Hindlimb muscle (tissue), 1 donor: ENCODE measurements at regions not wholly inside any gene's neighbourhood (a gene's known extent, or its start where the extent isn't known, plus 50 kb on each side); places are given as distances from the start of the nearest gene placed in this dataset.
"Not testable (repeated sequence)": the region's sequence is repeated elsewhere in the genome, so short reads cannot be mapped to it uniquely, and the experiment has no call there.

ENCODE experiments used
- DNase-seq: peaks from one replicate; pipeline ENCODE4 v3.0.0-alpha.2; 2013

DNA sequence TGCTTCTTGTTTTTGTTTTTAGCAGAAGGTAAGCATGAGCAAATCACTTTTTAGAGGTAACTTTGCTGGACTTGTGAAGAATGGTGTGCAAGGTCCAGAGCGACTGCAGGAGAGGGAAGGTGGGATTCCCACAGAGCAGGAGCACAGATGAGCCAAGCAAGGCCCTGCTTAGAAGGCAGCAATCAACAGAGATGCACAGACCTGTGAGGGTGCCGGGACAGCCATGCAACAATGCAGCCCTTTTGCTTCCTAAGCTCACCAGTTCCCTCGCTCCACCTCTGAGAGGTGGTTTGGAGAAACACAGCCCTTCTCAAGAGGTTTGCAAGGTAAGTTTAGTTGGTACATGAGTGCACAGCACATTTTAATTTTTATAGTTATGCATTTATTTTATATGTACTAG is 85.1 kb upstream of the FBXO28 start:
- DNase-seq, result not testable (repeated sequence)

DNA sequence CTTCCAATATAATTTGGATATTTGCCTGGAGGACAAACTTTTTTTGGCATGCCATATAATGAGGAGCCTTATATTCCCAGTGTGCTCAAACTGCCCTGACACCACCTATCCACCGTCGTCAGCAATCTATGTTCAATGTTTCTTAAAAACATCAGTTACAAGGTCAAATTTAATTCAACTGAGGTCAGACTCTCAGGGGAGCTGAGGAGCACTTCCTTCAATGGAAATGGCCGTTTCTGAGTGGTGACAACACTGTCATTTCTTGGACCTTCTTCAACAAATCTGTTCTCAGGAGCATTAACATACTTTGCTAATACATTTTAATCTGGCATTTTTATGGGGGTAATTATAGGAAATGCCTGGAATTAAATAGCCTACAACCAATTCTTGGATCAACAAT is 90.8 kb upstream of the FBXO28 start:
- not testable (repeated sequence) for DNase-seq

DNA sequence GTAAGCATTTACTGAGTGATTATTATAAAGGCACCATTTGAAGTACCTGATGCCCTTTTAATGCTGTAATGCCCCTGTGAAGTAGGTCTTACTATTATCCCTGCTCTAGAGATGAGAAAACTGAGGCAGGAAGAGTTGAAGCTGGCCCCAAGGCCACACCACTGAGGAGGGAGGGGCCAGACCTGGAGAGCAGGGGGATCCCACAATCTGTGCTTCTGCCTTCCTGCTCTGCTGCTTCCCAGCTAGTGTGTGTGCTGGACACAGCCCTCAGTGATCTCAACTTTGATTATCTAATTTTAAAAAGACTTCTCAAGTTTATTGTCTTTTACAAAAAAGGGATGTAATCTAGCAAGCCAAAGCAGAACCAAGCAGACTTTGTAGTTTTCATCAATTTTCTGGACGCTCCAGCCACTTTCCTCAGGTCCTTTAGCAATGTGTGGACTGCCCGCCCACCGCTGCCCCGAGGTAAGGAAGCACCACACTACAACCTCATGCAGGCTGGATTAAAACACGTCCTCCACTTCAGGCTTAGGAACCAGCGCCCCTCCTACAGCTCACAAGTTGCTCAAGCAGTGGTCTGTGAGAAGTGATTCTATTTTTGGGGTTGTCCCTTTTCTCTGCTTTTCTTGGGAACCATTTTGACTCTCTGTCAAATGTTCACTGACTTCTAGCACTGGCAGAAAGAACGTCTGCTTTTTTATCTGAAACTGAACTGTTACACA is 91.5 kb upstream of the FBXO28 start:
- DNase-seq, result not testable (repeated sequence)

DNA sequence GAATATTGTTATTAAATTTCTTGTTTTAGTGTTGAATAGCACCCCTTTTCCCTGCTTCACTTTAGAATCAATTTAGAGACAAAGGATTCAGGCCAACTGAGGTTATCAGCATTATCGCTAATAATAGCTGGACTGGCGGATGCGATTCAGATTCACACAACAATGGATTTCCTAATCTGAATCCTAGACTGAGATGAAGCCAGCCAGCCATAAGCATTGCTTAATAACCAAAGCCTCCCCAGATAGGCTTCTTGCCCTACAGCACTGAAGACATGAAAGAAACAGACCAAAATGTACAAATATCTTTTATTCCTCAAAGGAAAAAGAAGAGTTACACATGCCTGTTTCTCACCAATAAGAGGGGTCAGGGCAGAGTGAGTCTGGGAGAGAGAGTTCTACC is 94.0 kb upstream of the FBXO28 start:
- DNase-seq, result not testable (repeated sequence)

DNA sequence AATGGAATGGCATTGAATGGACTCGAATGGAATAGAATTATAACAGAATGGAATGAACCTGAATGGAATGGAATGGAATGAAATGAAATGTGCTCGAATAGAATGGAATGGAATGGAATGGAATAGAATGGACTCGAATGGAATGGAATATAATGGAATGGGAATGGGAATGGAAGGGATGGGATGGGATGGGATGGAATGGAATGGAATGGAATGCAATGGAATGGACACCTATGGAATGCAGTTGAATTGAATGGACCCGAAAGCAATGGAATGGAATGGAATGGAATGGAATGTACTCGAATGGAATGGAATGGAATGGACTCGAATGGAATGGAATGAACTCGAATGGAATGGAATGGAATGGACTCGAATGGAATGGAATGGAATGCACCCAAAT is 98.1 kb upstream of the FBXO28 start:
- not testable (repeated sequence) for DNase-seq

DNA sequence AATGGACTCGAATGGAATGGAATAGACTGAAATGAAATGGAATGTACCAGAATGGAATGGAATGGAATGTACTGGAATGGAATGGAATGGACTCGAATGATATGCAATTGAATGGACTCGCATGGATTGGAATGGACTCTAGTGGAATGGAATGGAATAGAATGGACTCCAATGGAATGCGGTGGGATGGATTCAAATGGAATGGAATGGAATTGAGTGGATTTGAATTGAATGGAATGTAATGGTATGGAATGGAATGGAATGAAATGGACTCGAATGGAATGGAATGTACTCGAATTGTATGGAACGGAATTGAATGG is 99.6 kb upstream of the FBXO28 start:
- no peak for DNase-seq

DNA sequence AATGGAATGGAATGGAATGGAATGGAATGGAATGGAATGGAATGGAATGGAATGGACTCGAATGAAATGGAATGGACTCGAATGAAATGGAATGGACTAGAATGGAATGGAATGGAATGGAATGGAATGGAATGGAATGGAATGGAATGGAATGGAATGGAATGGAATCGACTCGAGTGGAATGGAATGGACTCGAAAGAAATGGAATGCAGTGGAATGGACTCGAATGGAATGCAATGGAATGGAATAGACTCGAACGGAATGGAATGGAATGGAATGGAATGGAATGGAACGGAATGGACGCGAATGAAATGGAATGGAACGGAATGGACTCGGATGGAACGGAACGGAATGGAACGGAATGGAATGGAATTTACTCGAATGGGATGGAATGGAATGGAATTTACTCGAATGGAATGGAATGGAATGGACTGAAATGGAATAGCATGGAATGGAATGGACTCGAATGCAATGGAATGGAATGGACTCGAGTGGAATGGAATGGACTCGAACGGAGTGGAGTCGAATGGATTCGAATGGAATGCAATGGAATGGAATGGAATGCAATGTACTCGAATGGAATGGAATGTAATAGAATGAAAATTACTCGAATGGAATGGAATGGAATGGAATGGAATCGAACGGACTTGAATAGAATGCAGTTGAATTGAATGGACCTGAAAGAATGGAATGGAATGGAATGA is 100.1 kb upstream of the FBXO28 start:
- not testable (repeated sequence) for DNase-seq

DNA sequence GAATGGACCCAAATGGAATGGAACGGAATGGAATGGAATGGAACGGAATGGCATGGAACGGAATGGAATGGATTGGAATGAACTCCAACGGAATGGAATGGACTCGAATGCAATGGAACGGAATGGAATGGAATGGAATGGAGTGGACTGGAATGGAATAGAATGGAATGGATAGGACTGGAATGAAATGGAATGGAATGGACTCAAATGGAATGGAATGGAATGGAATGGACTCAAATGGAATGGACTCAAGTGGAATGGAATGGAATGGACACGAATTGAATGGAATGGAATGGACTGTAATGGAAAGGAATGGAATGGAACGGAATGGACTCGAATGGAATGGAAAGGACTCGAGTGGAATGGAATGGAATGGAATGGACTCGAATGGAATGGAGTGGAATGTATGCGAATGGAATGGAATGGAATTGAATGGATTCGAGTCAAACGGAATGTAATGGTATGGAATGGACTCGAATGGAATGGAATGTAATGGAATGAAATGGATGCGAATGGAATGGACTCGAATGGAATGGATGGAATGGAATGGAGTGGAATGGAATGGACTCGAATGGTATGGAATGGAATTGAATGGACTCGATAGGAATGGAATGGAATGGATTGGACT is 101.0 kb upstream of the FBXO28 start:
- not testable (repeated sequence) for DNase-seq

DNA sequence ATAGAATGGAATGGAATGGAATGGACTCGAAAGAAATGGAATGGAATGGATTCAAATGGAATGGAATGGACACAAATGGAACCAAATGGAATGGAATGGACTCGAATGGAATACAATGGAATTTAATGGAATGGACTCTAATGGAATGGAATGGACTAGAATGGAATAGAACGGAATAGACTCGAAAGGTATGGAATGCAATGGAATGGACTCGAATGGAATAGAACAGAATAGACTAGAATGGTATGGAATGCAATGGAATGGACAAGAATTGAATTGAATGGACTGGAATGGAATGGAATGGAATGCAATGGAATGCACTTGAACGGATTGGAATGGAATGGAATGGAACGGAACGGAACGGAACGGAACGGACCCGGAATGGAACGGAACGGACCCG is 101.7 kb upstream of the FBXO28 start:
- not testable (repeated sequence) for DNase-seq

DNA sequence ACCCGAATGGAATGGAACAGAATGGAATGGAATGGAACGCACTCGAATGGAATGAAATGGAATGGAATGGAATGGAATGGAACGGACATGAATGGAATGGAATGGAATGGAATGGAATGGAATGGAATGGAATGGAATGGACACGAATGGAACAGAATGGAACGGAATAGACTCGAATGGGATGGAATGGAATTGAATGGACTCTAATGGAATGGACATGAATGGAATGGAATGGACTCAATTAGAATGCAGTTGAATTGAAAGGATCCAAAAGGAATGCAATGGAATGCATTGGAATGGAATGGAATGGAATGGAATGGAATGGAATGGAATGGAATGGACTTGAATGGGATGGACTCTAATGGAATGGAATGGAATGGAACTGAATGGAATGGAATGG is 102.2 kb upstream of the FBXO28 start:
- DNase-seq, result not testable (repeated sequence)

DNA sequence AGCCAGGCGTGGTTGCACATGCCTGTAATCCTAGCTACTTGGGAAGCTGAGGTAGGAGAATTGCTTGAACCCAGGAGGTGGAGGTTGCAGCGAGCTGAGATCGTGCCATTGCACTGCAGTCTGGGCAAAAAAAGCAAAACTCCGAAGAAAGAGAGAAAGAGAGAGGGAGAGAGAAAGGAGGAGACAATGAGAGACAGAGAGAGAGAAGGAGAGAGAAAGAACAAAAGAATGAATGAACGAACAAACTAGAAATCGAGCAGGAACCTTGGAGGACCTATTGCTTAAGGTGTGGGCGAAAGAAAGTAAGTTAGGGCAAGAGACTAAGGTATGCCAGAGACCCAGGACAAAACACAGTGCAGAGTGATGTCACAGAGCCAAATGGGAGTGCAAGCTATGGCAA is 102.8 kb upstream of the FBXO28 start:
- not testable (repeated sequence) for DNase-seq

DNA sequence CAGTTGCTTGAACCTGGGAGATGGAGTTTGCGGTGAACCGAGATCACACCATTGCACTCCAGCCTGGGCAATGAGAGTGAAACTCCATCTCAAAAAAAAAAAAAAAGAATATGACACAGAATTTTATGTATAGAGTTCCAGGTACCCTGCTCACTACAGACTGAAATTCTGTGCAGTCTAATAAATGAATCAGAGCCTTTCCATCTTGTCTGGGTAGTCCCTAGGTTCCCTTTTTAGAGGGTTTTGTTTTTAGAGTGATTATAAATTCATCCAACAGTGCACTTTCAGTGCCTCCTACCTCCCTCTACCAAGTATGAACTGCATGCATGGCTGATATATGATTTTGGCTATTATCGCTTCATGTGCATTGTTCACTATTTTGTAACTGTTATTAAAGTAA is 107.9 kb upstream of the FBXO28 start:
- DNase-seq, result not testable (repeated sequence)

DNA sequence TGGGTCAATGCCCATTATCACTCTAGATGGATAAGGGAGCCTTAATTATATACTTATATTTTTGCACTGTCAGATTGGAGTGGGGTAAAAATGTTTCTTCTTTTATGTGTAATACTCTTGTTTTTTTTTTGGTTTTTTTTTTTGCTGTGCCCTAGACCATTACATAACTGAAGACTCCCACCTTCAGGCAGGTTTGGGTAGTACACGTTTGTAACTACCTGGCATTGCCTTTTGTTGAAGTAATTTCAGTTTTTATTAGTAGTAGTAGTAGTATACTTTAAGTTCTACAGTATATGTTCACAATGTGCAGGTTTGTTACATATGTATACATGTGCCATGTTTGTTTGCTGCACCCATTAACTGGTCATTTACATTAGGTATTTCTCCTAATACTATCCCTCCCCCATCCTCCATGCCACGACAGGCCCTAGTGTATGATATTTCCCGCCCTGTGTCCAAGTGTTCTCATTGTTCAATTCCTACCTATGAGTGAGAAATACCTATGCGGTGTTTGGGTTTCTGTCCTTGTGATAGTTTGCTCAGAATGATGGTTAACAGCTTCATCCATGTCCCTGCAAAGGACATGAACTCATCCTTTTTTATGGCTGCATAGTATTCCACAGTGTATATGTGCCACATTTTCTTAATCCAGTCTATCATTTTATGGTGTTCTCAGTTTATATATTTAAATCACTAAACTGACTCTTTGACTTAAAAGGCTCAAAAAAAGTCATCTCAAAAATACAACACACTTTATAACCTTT is 109.2 kb upstream of the FBXO28 start:
- DNase-seq, result not testable (repeated sequence)

DNA sequence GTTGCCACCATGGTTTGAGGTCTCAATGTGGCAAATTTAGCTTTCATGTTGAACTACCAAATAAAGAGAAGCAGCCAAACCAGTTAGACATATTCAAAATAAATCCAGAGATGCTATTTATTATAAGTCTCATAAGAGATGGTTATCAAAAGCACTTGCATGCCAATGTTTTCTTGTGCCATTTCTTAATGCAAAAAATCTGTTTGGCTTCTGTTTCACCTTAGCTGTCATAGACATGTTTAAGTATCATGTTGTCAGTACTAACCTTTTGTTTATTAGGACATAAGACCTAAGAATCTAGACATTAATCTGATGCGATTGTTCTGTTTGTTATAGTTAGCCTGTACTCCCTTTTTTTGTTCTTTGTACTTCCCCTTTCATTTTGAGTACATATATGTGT is 110.0 kb upstream of the FBXO28 start:
- not testable (repeated sequence) for DNase-seq

DNA sequence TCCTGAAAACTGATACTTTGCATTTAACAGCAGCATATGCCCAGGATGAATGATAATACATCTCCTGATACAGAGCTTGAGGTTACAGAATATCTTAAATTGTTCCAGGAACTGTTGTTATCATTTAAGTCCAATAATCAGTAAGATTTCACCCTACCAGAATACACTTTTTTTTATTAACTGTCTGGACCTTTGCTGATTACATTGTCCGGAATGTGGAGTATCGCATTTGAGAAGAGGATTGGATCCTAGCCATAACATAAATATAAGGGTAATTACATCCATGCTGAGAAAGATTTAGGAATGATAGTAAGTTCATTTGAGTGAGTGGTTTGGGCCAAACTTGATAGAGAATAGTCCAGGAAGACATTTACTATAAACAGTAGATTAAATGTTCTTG is 112.2 kb upstream of the FBXO28 start:
- DNase-seq, result not testable (repeated sequence)

DNA sequence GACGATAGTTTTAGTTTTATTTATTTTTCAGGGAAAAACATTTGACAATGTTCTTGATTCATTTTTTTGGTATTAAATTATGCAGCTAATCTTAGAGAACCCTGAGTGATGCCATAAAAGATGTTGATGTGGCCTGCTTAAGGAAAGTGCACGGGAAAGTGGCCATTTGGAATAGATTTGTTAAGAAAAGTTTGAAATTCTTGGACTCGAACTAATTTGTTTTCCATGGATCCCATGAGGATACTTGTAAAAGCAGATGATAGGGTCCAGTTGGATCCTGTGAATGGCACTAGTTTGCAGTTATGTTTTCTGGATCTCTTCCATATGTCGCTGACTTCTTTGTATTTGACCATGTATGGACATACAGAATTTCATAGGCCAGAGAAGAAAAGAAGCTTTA is 114.2 kb upstream of the FBXO28 start:
- DNase-seq, result not testable (repeated sequence)

DNA sequence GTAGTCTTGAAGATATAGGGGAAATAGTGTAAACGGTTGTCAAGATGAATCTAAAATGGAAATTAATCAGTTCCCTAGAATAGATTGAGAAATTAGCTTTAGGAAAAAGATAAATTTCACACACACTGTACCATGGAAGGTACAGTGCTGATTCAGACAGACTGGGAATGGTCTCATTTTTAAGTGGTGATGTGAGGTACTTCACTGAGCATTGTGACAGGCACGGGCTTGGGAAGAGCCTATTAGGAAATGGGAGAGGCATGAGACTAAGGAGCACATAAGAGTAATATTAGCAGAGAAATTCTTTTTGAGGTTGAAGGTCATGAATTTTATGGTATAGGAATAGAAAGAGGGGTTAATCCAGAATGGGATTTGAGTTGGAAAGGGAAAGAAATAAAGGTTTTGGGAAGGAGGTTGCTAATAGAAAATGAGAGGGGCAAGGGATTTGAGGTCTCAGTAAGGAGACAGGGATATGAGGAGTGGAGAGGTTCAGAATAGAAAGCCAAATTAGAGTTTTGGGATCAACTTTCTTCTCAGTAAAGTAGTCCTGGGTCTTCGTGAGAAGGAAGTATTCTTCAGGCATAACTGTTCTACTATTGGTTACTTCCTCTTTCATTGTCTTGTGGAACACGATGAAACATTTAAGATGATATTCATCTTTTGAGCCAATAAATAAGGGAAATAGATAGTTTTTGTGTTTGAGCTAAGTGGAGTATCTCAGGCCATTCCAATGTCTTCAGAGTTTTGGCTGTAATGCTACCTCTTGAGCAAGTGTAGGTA is 115.0 kb upstream of the FBXO28 start:
- not testable (repeated sequence) for DNase-seq

DNA sequence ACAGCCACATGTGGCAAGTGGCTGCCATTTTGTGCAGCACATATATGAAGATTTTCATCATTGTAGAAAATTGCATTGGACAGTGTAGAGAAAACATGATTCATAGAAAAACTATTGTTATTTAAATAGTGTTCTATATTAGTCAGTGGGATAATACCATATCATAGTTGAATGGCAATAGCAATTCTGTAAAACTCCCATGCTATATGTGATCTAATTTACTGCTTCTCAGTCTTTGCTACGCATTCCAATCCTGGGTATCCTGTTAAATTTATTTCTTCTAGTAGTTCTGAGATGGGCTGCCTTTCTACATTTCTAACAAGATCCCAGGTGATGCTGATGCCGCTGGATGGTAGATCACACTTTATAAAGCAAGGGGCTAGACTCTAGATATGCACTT is 117.5 kb upstream of the FBXO28 start:
- not testable (repeated sequence) for DNase-seq

DNA sequence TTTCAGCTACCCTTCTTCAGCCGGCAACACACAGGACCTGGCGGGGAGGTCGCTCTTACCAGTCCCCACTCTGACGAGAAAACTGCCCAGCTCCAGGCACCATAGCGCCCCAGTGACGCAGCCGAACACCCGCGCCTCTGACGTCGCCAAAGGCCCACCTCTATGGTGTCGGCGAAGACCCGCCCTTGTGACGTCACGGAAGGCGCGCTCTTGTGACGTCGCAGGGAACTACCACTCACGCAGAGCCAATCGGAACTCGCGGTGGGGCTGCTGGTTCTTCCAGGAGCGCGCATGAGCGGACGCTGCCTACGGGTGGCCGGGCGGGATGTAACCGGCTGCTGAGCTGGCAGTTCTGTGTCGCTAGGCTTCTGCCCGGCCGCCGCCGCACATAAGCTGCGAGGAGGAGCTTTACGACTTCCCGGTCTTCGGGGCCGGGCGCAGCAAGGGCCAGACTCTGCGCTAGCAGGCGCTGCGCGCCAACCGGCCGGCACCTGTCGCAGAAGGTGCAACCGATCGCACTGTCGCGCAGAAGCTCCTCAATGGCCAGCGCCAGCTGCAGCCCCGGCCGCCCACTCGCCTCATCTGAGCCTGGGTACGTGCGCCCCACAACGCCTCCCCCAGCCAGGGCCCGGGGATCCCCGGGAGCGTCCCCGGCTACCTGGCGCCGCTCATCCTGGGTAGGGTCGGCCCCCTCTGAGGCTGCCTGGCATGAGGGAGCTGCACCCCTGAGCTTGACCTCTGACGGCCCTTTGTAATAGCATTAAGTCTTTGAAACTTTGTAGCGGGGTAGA is 121.3 kb upstream of the FBXO28 start:
- peak; percentile 99 for DNase-seq

DNA sequence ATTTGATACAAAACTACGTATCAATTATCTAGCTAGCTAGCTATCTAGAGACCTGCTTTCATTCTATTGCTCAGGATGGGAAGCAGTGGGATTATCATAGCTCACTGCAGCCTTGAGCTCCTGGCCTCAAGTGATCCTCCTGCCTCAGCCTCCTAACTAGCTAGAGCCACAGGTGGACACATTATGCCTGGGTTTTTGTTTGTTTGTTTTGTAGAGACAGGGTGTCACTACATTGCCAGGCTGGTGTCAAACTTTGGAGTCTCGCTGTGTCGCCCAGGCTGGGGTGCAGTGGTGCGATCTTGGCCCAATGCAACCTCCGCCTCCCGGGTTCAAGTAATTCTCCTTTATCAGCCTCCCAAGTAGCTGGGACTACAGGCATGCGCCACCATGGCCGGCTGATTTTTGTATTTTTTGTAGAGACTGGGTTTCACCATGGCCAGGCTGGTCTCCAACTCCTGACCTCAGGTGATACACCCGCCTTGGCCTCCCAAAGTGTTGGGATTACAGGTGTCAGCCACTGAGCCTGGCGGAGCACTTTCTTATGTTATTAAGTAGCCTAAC is 122.5 kb upstream of the FBXO28 start:
- not testable (repeated sequence) for DNase-seq

DNA sequence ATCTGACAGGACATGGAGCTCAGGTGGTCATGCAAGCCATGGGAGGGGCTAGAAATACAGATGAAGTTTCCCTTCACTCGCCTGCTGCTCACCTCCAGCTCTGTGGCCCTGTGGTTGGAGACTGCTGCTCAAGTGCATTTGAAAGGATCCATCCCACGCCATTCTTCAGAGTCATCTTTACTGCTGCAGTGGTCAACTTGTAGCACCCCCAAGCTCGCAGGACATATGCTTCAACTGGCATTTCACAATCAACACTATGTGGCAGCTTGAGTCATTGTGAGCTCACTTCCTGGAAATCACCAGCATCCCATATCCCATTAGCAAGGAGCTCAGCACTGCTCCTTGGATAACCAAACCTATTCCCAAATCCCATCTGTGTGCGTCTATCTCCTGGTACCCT is 116.2 kb upstream of the TP53BP2 start:
- not testable (repeated sequence) for DNase-seq
